ENCODE measurements at regions not wholly inside any gene's neighbourhood (a gene's known extent, or its start where the extent isn't known, plus 50 kb on each side); places are given as distances from the start of the nearest gene placed in this dataset.

- H3K4me3 ChIP-seq (ENCODE audit: low read depth, low read length), result no peak overlapping the region
- no peak for DNase-seq (ENCODE audit: low read depth)
- TF ChIP-seq CTCF (IDR thresholded peaks at IDR 0.05; ENCODE audit: control insufficient read depth, extremely low read depth, insufficient read depth), result no peak
Observed at GRCh38 chrX:109934935-109935334, 68.0 kb upstream of the TMEM164 start.

GRCh38 chrX:109936114-109936513 lies 66.8 kb upstream of the TMEM164 start:
- no peak for TF ChIP-seq CTCF (IDR thresholded peaks at IDR 0.05; ENCODE audit: control insufficient read depth, extremely low read depth, insufficient read depth)
- no peak overlapping the region for H3K4me3 ChIP-seq (ENCODE audit: low read depth, low read length)
- DNase-seq (ENCODE audit: low read depth), result no peak

GRCh38 chrX:109936598-109936997 lies 66.3 kb upstream of the TMEM164 start:
- no peak for TF ChIP-seq CTCF (IDR thresholded peaks at IDR 0.05; ENCODE audit: control insufficient read depth, extremely low read depth, insufficient read depth)
- DNase-seq (ENCODE audit: low read depth), result no peak
- H3K4me3 ChIP-seq (ENCODE audit: low read depth, low read length), result no peak overlapping the region

GRCh38 chrX:109939498-109939897 lies 63.4 kb upstream of the TMEM164 start:
- no peak for DNase-seq (ENCODE audit: low read depth)
- TF ChIP-seq CTCF (IDR thresholded peaks at IDR 0.05; ENCODE audit: control insufficient read depth, extremely low read depth, insufficient read depth), result no peak
- no peak overlapping the region for H3K4me3 ChIP-seq (ENCODE audit: low read depth, low read length)

- no peak for DNase-seq (ENCODE audit: low read depth)
- H3K4me3 ChIP-seq (ENCODE audit: low read depth, low read length), result no peak overlapping the region
- no peak for TF ChIP-seq CTCF (IDR thresholded peaks at IDR 0.05; ENCODE audit: control insufficient read depth, extremely low read depth, insufficient read depth)
Observed at GRCh38 chrX:109940411-109940810, 62.5 kb upstream of the TMEM164 start.

GRCh38 chrX:109943092-109943739 lies 59.7 kb upstream of the TMEM164 start:
- DNase-seq (ENCODE audit: low read depth), result no peak
- H3K4me3 ChIP-seq (ENCODE audit: low read depth, low read length), result no peak overlapping the region
- TF ChIP-seq CTCF (IDR thresholded peaks at IDR 0.05; ENCODE audit: control insufficient read depth, extremely low read depth, insufficient read depth), result no peak

GRCh38 chrX:109943740-109944092 lies 59.2 kb upstream of the TMEM164 start:
- no peak for DNase-seq (ENCODE audit: low read depth)
- no peak overlapping the region for H3K4me3 ChIP-seq (ENCODE audit: low read depth, low read length)
- no peak for TF ChIP-seq CTCF (IDR thresholded peaks at IDR 0.05; ENCODE audit: control insufficient read depth, extremely low read depth, insufficient read depth)
